ENCODE measurements at regions not wholly inside any gene's neighbourhood (a gene's known extent, or its start where the extent isn't known, plus 50 kb on each side); places are given as distances from the start of the nearest gene placed in this dataset.
"Not testable (repeated sequence)": the region's sequence is repeated elsewhere in the genome, so short reads cannot be mapped to it uniquely, and the experiment has no call there.

DNA sequence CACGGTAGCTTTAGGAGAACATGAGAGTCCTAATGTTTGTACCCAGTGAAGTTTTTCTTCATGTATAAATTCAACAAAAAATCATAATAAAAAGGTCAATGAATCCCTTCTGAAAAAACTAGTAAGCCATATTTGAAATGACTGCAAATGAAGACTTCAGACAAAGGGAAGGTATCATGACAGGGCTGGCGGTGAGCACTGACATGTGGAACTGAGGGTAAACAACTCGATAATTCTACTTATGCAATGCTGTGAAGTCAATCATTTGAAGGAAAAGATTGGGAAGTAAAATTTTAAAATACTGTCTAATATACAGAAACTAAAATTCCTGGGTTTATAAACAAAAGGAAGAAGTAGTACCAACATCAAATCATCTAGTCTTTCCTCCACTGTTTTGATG is 190.2 kb upstream of the COPS8 start:
- DNase-seq (ENCODE audit: low read depth, low spot score): no peak

DNA sequence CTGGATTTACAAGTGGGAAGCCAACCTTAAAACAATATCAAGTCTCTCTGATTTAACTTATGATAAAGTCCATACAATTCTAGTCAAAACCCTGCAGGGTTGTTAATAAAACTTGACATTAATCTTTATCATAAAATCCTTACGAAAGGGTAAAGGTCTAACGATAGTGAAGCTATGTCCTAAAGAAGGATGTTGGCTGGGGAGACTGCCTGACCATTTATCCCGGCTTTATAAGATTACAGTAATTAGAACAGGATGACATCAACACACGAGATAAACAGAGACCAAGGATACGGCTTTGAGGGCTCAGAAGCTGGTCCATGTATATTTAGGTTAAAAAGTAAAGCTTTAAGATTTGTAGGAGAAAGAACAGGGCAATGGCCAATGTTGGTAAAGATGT is 189.0 kb upstream of the COPS8 start:
- no peak for DNase-seq (ENCODE audit: low read depth, low spot score)

DNA sequence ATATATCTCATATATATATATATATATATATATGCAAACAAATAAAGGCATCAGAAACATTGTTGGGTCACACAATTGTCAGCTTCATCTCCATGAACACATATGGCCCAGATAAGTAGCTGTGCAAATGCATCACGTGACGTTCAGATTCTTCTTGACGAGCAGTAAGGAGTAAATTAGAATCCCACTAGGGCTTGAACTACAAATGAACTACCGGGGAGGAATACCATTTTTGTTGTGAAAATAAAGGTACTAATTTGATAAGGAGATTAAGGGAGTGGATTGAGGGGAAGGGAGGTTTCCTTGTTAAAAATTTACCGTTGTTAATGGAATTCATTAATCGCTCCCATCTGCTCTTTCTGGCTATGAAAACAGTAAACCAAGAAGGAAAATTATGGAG is 186.5 kb upstream of the COPS8 start:
- no peak for DNase-seq (ENCODE audit: low read depth, low spot score)

DNA sequence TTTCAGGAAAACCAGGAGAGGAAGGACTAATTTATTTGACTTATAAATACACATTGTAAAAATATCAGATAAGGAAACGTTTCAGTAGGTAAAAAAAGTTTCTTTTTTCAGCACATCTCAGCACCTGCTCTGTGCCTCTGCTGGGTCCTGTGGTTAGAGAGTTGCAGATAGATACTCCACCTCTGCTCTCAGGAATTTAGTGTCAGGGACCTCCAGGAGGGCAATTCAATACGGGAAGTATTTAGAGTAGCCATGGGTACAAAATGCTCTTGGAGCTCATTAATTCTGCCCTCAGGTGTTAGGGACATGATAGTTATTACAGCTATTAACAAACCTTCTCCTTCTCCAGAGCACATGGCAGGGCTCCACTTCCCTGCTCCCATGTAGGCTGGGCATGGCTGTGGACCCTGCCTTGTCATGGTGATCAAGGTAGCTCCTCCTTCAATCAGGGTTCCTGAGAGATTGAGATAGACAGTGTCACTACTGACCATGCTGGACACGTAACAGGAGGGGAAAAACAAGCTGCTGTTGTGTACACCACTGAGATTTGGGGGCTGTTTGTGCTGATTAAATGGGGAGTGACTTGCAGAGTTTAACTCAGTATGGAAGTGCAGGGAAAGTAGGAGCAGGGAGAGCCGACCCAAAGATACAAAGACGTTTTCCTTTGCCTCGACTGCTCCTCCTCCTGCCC is 185.6 kb upstream of the COPS8 start:
- no peak for DNase-seq (ENCODE audit: low read depth, low spot score)

DNA sequence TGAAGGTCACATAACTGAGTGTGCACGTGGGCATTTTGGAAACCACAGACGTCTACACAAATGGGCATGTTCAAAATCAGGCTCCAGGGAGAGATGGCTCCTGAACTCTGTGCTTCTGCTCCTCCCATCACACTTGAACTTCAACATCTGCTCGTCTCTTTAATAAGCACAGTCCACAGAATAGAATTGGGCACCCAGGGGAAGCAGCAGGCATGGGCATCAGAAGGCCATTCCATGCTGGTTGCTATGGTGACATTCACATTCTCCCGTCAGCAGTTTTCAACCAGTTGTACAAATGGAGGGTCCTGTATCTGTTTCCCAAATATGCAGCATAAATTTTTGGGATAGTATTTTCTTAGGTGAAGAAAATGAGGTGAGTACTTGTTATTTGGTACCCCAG is 183.7 kb upstream of the COPS8 start:
- no peak for DNase-seq (ENCODE audit: low read depth, low spot score)

DNA sequence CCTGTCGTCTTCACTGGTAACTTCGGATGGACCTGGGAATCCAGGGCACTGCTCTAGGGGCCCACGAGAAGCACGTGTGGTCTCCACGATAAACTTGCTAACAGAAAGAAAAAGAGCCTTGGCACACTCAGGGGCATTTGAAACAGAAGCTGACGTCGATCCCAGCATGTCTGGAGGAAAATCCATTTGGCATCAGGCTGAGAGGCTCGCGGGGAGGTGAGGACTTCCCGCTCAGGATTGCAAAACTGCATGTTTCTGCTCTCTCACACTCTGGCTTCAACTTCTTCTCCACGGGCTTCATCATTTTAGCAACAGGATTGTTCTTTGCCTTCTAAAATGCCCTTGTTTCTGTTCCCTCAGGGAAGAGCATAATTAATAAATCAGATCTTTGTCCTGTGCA is 181.7 kb upstream of the COPS8 start:
- no peak for DNase-seq (ENCODE audit: low read depth, low spot score)

DNA sequence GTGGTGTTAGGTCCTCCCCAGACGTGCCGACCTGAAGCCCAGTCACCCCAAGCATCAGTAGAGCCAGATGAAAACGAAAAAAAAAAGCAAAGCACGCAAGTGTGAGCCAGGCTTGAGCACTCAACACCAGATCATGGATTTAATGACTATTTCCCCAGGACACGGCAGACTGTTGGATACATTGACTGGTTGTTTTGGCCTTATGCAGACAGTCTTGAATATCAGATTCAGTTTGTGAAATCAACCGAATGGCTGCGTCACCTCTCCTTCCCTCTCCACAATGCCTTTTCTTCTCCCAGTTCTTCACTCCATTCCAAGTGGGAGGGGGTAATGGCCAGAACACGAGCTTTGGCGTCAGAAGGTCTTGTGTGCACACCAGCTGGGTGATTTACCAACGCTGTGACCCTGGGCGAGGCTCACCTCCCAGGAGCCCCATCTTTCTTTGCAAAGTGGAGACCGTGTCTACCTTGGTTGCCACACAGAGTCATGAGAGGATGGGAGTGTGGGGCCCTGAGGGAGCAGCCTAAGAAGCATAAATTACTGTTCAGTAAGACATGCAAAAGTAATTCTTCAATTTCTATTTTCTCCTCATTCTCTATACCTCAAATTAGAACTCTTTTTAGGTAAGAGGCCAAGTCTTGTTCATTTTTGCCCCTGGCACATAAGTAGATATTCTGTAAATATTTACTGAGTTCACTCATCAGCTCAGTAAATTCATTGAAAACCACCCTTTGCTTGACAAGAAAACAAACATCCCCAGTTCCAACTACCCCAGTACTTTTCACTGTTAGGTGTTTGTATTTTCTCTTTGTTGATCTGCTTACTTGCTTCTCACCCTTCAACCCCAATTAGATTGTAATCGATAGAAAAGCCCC is 181.1 kb upstream of the COPS8 start:
- no peak for DNase-seq (ENCODE audit: low read depth, low spot score)

DNA sequence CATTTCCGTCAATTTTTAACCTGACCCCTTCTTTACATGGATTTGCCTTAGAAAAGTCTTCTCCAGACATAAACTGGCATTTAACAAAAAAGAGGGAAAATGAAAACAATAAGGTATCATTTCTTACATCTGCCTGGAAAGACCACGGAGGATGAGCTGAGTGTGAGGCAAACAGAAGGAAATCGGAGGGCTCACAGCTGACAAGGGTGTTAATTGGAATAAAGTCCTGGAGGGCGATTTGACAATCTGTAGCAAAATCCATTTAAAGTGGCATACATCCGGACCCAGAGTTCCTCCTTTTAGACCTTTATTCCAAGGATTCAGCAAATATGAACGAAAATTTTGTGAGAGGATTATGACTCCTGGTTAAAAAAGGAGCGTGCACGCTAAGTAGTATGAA is 179.7 kb upstream of the COPS8 start:
- no peak for DNase-seq (ENCODE audit: low read depth, low spot score)

DNA sequence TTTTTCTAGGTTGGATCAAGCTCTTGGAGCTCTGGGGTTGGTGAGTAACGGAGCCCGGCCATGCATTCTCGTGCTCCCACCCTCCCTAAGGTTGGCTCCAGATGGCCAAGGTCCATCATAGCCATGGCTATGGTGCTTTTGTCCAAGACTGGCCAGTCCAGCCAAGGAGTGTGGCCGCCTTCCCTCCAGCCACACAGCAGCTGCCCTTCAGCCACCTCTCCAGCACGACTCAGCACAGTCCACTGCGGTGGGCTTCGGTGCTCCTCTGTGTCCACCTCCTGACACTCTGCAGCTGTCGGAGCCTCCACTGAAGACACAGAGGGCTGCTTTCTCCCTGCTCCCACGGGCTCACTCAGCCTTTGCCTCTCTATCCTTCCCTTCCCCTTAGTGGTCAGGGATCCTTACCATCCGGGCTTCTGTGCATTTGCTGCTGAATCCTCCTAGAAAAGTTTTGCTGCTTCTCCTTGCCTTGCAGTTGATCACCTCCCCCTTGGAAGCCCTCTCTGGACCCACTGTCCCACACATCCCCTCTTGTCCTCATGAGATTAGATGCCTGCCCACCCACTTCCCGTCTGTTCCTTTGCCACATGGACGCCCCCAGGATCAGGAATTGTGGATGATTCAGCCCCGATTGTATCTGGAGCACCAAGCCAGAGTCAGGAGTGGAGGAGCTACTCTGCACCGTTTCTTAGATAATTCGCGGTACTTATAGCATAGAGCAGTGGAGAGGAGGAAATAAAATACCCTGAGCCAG is 177.1 kb upstream of the COPS8 start:
- DNase-seq (ENCODE audit: low read depth, low spot score): no peak

DNA sequence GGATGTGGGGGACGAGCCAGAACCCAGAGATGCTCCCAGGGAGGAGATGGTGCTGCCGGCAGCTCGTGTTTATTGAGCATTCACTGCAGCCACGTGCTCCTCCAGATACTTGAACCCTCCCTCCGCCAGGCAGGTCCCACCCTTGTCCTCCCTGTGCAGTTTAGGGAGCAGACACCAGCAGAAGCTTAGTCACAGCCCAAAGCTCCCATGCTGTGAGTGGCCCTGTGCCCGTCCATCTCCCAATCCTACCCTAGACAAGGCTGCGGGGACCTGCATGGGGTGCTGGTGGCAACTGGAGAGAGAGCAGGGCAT is 176.5 kb upstream of the COPS8 start:
- DNase-seq (ENCODE audit: low read depth, low spot score): no peak

DNA sequence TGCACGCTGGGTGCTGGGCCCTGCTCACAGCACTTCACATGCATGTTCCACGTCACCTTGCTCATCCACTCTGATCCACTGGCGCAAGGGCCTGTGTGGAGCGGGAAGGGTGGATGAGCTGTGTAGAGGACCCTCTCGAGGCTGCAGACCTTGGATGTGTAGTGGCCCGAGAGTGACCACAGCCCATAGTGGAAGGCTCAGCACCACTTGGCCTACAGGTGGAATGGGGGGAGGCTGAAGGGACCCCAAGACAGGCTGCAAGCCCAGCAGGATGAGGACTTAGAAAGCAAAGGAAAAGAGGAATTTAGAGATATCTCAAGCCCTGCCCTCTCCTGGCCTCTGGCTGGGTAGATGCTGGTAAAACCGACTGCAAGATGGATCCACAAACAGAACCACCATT is 175.9 kb upstream of the COPS8 start:
- no peak for DNase-seq (ENCODE audit: low read depth, low spot score)

DNA sequence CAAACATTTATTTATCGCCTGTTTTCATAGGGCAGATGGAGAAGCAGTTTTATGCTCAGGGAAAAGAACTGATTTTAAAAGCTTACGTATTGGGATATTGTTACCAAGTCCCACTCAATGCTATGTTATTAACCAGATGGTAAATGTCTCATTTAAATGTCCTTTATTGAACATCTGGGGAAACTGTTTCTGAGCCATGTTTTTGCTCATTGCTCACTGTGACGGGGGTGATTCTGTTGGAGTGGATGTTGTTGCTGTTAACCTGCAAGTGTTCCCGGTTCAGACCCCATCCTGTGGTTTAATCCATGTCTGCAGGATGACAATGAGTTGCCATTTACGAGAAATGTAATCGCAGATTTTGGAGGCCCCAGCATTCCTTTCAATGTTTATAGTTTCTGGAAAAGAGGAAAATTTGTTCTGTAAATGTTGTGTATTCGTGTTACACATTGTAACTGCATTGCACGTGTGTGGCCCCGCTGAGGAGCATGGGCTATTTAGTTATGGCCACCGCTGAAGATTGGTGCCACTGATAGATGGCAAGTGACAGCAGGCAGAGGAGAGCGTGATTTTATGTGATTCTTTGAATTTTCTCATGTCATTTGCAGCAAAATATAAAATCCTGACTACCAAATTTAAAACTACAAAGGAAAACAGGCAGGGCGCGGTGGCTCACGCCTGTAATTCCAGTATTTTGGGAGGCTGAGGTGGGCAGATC is 174.8 kb upstream of the COPS8 start:
- DNase-seq (ENCODE audit: low read depth, low spot score): no peak

DNA sequence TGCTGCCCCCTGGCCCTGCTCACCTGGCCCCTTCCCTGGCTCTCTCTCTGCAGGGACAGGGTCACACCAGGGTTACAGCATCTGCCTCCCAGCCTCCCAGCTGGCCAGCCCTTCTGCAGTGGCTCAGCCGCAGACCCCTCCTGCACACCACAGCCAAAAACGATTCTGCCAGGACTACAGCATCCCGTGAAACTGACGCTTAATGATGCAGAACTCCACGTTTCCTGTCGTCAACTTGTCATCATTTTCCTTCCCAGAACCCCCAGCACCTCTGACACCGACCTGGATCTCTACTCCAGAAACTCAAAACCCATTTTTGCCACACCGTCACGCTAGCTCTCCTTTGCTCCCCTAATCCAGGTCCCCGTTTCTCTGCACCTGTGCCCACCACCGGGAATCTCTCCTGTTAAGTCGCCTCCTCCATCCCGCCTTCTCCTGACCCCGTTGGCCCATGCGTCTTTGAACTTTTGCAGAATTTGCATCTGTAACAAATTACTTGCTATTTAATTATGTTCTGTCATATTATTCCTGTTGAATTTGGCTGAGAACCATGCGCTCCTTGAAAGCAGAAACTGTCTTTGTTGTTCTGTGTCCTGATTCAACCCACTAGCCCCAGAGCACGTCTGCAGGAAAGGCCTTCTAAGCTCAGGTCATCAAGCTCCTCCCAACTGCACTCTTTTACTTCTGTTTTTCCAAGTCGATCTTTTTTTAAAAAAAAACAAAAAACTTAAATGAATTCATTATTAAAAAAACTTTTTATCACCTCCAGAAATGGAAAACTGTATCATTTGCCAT is 173.2 kb upstream of the COPS8 start:
- no peak for DNase-seq (ENCODE audit: low read depth, low spot score)

DNA sequence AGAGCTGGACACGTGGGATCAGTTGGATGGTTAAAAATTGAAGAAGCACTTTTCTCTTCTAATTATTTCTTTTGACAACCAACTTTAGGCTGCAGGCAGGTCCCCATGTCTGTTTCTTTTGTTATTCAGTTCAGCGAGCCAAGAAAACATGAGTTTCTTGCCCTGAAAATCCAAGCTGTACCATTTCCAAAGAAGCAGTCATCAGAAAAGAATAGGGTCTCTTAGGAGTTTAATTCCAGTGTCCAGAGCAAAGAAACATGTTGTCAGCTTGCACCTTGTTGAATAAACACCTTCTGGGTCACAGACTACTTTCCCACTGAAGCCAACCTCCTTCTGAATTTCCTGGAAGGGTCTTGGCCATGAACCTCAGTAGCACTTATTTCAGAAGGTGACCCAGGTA is 170.5 kb upstream of the COPS8 start:
- no peak for DNase-seq (ENCODE audit: low read depth, low spot score)

DNA sequence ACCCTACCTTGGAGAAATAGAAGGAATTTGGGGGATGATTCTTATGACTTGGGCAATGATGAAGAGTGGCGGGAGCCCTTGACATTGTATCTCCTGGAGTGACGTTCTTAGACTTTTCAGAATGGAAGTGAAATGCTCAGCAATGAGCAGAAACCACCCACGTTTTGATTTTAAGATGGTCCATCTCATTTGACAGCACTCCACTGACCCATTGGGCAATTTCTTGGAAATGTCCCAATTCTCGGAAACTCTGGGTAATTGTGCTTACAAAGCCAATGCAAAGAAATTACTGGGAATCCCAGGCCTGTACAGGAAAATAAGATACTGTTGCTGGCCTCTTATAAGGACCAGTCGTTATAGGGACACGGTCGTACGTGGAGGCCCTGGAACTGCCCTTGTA is 170.0 kb upstream of the COPS8 start:
- DNase-seq (ENCODE audit: low read depth, low spot score): no peak

DNA sequence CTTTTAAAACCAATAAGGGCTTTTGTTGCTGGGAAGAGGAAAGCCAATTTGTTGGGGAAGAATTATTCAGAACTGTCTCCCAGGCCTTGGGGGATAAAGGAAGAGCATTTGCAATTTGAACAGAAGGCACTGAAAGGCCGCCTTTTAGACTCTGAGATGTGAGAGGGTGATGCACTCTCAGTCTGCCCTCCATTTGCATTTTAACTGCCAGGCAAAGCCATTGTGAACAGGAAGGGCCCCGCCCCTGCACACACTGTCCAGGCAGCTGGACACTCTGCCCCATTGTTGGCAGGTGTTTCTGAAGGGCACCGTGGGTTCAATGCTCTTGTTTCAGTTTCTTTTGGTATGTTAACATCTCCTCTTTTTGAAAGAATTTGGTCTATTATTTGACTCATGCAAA is 169.5 kb upstream of the COPS8 start:
- no peak for DNase-seq (ENCODE audit: low read depth, low spot score)

DNA sequence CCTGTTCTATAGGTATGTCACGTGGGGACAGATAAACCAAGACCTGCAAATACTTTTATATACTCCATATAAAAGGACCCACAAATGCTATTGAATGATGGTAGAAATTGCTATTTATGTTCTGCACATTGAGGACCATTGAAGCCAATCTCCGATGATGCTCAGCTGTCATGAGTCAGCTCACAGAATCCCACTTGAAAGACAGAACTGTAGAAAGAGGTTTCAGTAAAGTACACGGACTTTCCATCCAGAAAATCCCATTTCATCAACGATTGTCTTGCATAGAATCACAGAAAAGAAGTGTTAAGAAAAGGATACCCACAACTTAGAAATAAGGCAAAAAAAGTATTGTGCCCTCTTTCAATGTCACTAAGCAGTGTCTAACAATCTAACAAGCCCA is 169.0 kb upstream of the COPS8 start:
- DNase-seq (ENCODE audit: low read depth, low spot score): no peak

DNA sequence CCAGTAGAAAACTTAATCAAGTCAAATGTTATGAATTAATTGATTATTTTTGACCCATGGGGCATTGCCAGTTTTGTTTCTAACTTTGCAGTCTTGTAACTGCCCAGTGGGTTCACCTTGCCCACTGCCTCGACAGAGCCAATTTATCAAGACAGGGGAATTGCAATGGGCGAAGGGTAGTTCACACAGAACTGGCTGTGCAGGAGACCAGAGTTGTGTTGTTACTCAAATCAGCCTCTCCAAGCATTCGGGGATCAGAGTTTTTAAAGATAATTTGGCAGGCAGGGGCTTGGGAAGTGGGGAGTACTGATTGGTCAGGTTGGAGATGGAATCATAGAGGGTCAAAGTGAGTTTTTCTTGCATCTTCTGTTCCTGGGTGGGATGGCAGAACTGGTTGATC is 168.5 kb upstream of the COPS8 start:
- no peak for DNase-seq (ENCODE audit: low read depth, low spot score)

DNA sequence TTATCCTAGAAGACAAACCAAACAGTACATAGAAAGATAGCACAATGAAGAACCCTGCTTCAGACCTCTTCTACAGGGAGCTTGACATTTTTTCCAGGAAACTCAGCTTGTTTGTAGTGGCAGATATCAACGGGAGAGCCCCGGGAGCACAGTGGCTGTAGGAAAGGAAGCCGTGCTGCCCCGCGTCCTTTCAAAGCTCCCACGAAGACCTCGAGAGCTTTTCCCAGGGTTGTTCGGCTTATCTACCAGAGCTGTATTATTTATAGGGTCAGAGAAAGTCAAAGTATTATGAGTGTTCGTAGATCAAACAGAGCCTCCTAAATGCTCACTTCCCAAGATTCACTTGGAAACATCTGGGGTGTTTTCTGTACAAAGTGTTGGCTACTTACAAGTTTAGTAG is 167.1 kb upstream of the COPS8 start:
- no peak for DNase-seq (ENCODE audit: low read depth, low spot score)

DNA sequence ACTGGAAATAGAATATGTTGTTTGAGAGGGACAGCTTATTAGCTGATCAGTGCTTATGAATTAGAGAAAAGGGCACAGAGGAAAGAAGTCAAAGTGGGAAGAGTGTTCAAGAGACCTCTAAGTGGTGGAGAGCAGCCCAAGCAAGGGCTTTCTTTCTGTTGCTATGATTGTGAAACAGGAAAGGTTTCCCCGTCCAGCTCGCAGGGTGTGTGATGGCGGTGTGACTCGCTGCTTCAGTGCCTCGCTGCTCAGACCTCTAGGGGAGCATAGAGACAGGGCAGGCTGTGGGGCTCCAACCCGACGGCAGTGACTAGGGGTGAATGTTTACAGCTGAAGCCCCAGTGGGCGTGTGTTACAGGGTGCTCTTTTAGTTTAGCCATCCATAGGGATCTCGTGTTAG is 166.5 kb upstream of the COPS8 start:
- no peak for DNase-seq (ENCODE audit: low read depth, low spot score)

DNA sequence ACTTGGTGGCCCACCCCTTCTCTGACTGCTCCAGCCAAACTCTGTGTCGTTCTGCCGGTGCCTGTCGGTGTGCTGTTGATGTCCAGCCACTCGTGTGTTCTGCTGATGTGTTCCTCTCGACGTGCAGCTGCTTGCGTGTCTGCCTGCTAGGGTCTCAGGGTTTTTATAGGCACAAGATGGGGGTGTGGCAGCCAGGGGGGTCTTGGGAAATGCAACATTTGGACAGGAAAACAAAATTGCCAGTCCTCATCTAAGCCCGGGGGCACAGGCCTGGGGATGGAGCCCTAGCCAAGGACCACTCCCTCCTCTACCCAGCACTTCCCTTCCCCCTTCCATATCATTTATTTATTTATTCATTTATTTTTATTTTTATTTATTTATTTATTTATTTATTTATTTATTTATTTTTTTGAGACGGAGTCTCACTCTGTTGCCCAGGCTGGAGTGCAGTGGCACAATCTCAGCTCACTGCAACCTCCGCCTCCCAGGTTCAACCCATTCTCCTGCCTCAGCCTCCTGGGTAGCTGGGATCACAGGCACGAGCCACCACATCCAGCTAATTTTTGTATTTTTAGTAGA is 165.8 kb upstream of the COPS8 start:
- not testable (repeated sequence) for DNase-seq (ENCODE audit: low read depth, low spot score)
